ENCODE measurements at regions not wholly inside any gene's neighbourhood (a gene's known extent, or its start where the extent isn't known, plus 50 kb on each side); places are given as distances from the start of the nearest gene placed in this dataset.

- no peak overlapping the region for H3K4me3 Mint-ChIP-seq
These were observed 151.7 kb upstream of the NR5A2 start for GRCh38 chr1:199875856-199876255.

GRCh38 chr1:199877526-199878384, 149.8 kb upstream of the NR5A2 start:
- H3K4me3 Mint-ChIP-seq: no peak overlapping the region
- no peaks in the 10 kb centered on the region for H3K9me3 Mint-ChIP-seq
- no peak for TF ChIP-seq CTCF (IDR thresholded peaks at IDR 0.05; ENCODE audit: unreplicated experiment in 3 of 3)
- H3K36me3 Mint-ChIP-seq (ENCODE audit: low read depth): no peaks in the 10 kb centered on the region
- no peaks in the 10 kb centered on the region for H3K4me1 Mint-ChIP-seq
- H3K27me3 Mint-ChIP-seq (ENCODE audit: low read depth): peaks cover 5% of the 10 kb centered on the region
- H3K27ac Mint-ChIP-seq: no peak overlapping the region

More at GRCh38 chr1:199875856-199876255, 151.7 kb upstream of the NR5A2 start:
- TF ChIP-seq CTCF (IDR thresholded peaks at IDR 0.05; ENCODE audit: unreplicated experiment in 3 of 3): no peak
- no peaks in the 10 kb centered on the region for H3K36me3 Mint-ChIP-seq (ENCODE audit: low read depth)
- H3K4me1 Mint-ChIP-seq: no peaks in the 10 kb centered on the region
- no peak overlapping the region for H3K27ac Mint-ChIP-seq
- peaks cover 5% of the 10 kb centered on the region for H3K27me3 Mint-ChIP-seq (ENCODE audit: low read depth)
- no peaks in the 10 kb centered on the region for H3K9me3 Mint-ChIP-seq

- Mint-ChIP-seq H3K4me3 (no peak overlapping the region), H3K36me3 (ENCODE audit: low read depth) (no peaks in the 10 kb centered on the region), H3K27ac (no peak overlapping the region), H3K4me1 (no peaks in the 10 kb centered on the region), H3K27me3 (ENCODE audit: low read depth) (peaks cover 5% of the 10 kb centered on the region), H3K9me3 (peaks cover 3% of the 10 kb centered on the region)
- no peak for TF ChIP-seq CTCF (IDR thresholded peaks at IDR 0.05; ENCODE audit: unreplicated experiment in 3 of 3)
These were observed 148.7 kb upstream of the NR5A2 start for GRCh38 chr1:199878823-199879222.

GRCh38 chr1:199898654-199899053, 128.9 kb upstream of the NR5A2 start:
- no peaks in the 10 kb centered on the region for H3K4me1 Mint-ChIP-seq

GRCh38 chr1:199901341-199901740, 126.2 kb upstream of the NR5A2 start:
- H3K4me1 Mint-ChIP-seq: peaks cover 5% of the 10 kb centered on the region
- peaks cover 3% of the 10 kb centered on the region for H3K36me3 Mint-ChIP-seq (ENCODE audit: low read depth)
- peaks cover 14% of the 10 kb centered on the region for H3K9me3 Mint-ChIP-seq
- no peak overlapping the region for H3K4me3 Mint-ChIP-seq
- no peaks in the 10 kb centered on the region for H3K27me3 Mint-ChIP-seq (ENCODE audit: low read depth)
- H3K27ac Mint-ChIP-seq: peak overlapping the region in 2 of 3 experiments; percentile 35 to 36
- no peak for TF ChIP-seq CTCF (IDR thresholded peaks at IDR 0.05; ENCODE audit: unreplicated experiment in 3 of 3)

More at GRCh38 chr1:199898654-199899053, 128.9 kb upstream of the NR5A2 start:
- Mint-ChIP-seq H3K4me3 (no peak overlapping the region), H3K27me3 (ENCODE audit: low read depth) (no peaks in the 10 kb centered on the region), H3K27ac (no peak overlapping the region), H3K36me3 (ENCODE audit: low read depth) (no peaks in the 10 kb centered on the region), H3K9me3 (peaks cover 9% of the 10 kb centered on the region)
- TF ChIP-seq CTCF (IDR thresholded peaks at IDR 0.05; ENCODE audit: unreplicated experiment in 3 of 3): no peak

- peaks cover 3% of the 10 kb centered on the region for H3K36me3 Mint-ChIP-seq (ENCODE audit: low read depth)
- no peak overlapping the region for H3K4me3 Mint-ChIP-seq
- H3K4me1 Mint-ChIP-seq: peaks cover 5% of the 10 kb centered on the region
- H3K27me3 Mint-ChIP-seq (ENCODE audit: low read depth): no peaks in the 10 kb centered on the region
- TF ChIP-seq CTCF (IDR thresholded peaks at IDR 0.05; ENCODE audit: unreplicated experiment in 3 of 3): no peak
- no peak overlapping the region for H3K27ac Mint-ChIP-seq
- H3K9me3 Mint-ChIP-seq: peaks cover 9% of the 10 kb centered on the region
These were observed 120.1 kb upstream of the NR5A2 start for GRCh38 chr1:199907361-199907760.
